ENCODE measurements at regions not wholly inside any gene's neighbourhood (a gene's known extent, or its start where the extent isn't known, plus 50 kb on each side); places are given as distances from the start of the nearest gene placed in this dataset.
"Not testable (repeated sequence)": the region's sequence is repeated elsewhere in the genome, so short reads cannot be mapped to it uniquely, and the experiment has no call there.

- no peaks in the 10 kb centered on the region for H3K36me3 ChIP-seq (ENCODE audit: control insufficient read depth, low read length)
- H3K9me2 ChIP-seq (replicated peaks; ENCODE audit: control insufficient read depth, low read length) = no peaks in the 10 kb centered on the region
- no peak overlapping the region for H3K4me2 ChIP-seq (ENCODE audit: low read length)
- no peaks in the 10 kb centered on the region for H3K79me2 ChIP-seq (ENCODE audit: control insufficient read depth, low read length)
- H3K27me3 ChIP-seq (ENCODE audit: control insufficient read depth, low read length) = no peaks in the 10 kb centered on the region
- no peak for TF ChIP-seq CTCF (IDR thresholded peaks at IDR 0.05; ENCODE audit: low read depth, low read length, poor library complexity, severe bottlenecking)
- TF ChIP-seq EZH2phosphoT487 (IDR thresholded peaks at IDR 0.05; ENCODE audit: borderline replicate concordance, low read length) = no peak
- H3K4me3 ChIP-seq (ENCODE audit: low read length) = no peak overlapping the region
- H3K27ac ChIP-seq (ENCODE audit: low read depth, low read length) = no peak overlapping the region
- no peaks in the 10 kb centered on the region for H3K9me3 ChIP-seq (ENCODE audit: control insufficient read depth, insufficient read depth, low read length)
- no peaks in the 10 kb centered on the region for H4K20me1 ChIP-seq (ENCODE audit: control insufficient read depth, insufficient read depth, low read depth, low read length)
- H3F3A ChIP-seq (ENCODE audit: control insufficient read depth, insufficient read depth) = no peaks in the 10 kb centered on the region
- H3K4me1 ChIP-seq (ENCODE audit: control insufficient read depth, low read length) = no peaks in the 10 kb centered on the region
These were observed 742.8 kb downstream of the NR2F1-AS1 start for GRCh38 chr5:92838253-92838652.

GRCh38 chr5:92836855-92837755 is 743.9 kb downstream of the NR2F1-AS1 start:
- Histone ChIP-seq H4K20me1 (ENCODE audit: control insufficient read depth, insufficient read depth, low read depth, low read length) (no peaks in the 10 kb centered on the region), H3F3A (ENCODE audit: control insufficient read depth, insufficient read depth) (no peaks in the 10 kb centered on the region), H3K4me2 (ENCODE audit: low read length) (no peak overlapping the region), H3K79me2 (ENCODE audit: control insufficient read depth, low read length) (no peaks in the 10 kb centered on the region), H3K36me3 (ENCODE audit: control insufficient read depth, low read length) (no peaks in the 10 kb centered on the region), H3K27me3 (ENCODE audit: control insufficient read depth, low read length) (no peaks in the 10 kb centered on the region), H3K4me1 (ENCODE audit: control insufficient read depth, low read length) (no peaks in the 10 kb centered on the region), H3K9me2 (replicated peaks; ENCODE audit: control insufficient read depth, low read length) (no peaks in the 10 kb centered on the region), H3K27ac (ENCODE audit: low read depth, low read length) (no peak overlapping the region), H3K9me3 (ENCODE audit: control insufficient read depth, insufficient read depth, low read length) (no peaks in the 10 kb centered on the region), H3K4me3 (ENCODE audit: low read length) (no peak overlapping the region)
- no peak for TF ChIP-seq EZH2phosphoT487 (IDR thresholded peaks at IDR 0.05; ENCODE audit: borderline replicate concordance, low read length)
- TF ChIP-seq CTCF (IDR thresholded peaks at IDR 0.05; ENCODE audit: low read depth, low read length, poor library complexity, severe bottlenecking) = no peak

GRCh38 chr5:92835712-92836111 is 745.3 kb downstream of the NR2F1-AS1 start:
- Histone ChIP-seq H3K27me3 (ENCODE audit: control insufficient read depth, low read length) (no peaks in the 10 kb centered on the region), H3K79me2 (ENCODE audit: control insufficient read depth, low read length) (no peaks in the 10 kb centered on the region), H4K20me1 (ENCODE audit: control insufficient read depth, insufficient read depth, low read depth, low read length) (no peaks in the 10 kb centered on the region), H3K36me3 (ENCODE audit: control insufficient read depth, low read length) (no peaks in the 10 kb centered on the region), H3K4me1 (ENCODE audit: control insufficient read depth, low read length) (no peaks in the 10 kb centered on the region), H3K9me2 (replicated peaks; ENCODE audit: control insufficient read depth, low read length) (no peaks in the 10 kb centered on the region), H3F3A (ENCODE audit: control insufficient read depth, insufficient read depth) (no peaks in the 10 kb centered on the region), H3K27ac (ENCODE audit: low read depth, low read length) (no peak overlapping the region), H3K4me2 (ENCODE audit: low read length) (no peak overlapping the region), H3K4me3 (ENCODE audit: low read length) (no peak overlapping the region), H3K9me3 (ENCODE audit: control insufficient read depth, insufficient read depth, low read length) (no peaks in the 10 kb centered on the region)
- TF ChIP-seq CTCF (IDR thresholded peaks at IDR 0.05; ENCODE audit: low read depth, low read length, poor library complexity, severe bottlenecking) (no peak), EZH2phosphoT487 (IDR thresholded peaks at IDR 0.05; ENCODE audit: borderline replicate concordance, low read length) (no peak)

GRCh38 chr5:92823551-92823950 is 757.5 kb downstream of the NR2F1-AS1 start:
- not testable (repeated sequence) for H4K20me1 ChIP-seq (ENCODE audit: control insufficient read depth, insufficient read depth, low read depth, low read length); H3K4me1 ChIP-seq (ENCODE audit: control insufficient read depth, low read length)

More at GRCh38 chr5:92823551-92823950, 757.5 kb downstream of the NR2F1-AS1 start:
- not testable (repeated sequence) for H3K9me3 ChIP-seq (ENCODE audit: control insufficient read depth, insufficient read depth, low read length); H3K4me2 ChIP-seq (ENCODE audit: low read length); H3K4me3 ChIP-seq (ENCODE audit: low read length); H3K27ac ChIP-seq (ENCODE audit: low read depth, low read length); H3K9me2 ChIP-seq (replicated peaks; ENCODE audit: control insufficient read depth, low read length); H3K79me2 ChIP-seq (ENCODE audit: control insufficient read depth, low read length); H3K27me3 ChIP-seq (ENCODE audit: control insufficient read depth, low read length); H3K36me3 ChIP-seq (ENCODE audit: control insufficient read depth, low read length); H3F3A ChIP-seq (ENCODE audit: control insufficient read depth, insufficient read depth)

Data from DOHH2 (cell line).